ENCODE measurements at regions not wholly inside any gene's neighbourhood (a gene's known extent, or its start where the extent isn't known, plus 50 kb on each side); places are given as distances from the start of the nearest gene placed in this dataset.

DNA sequence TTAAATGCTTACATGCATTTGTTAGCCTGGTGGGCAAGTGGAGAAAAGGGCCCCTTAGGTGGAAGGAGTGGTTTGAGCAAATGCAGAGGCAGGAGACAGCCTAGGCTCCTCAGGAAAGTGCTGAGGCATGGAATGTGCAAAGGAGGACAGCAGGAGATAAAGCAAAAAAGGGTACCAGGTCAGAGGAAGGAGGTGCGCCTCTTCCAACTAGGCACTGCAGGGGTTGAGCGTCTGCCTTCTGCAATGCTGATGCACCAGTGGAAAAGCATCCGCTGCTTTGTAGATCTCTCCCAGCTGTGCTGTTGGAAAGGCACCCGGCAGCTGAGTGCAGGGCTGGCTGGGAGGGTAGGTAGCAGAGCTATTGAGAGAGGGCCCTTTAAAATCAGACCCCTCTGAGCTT is 287.0 kb upstream of the XYLT1 start:
- ChIA-PET CTCF (interaction anchor here (0.6 to 1.4 kb wide), 6 partner anchors 13 to 179 kb away, joined by 3 to 4 read pairs (median 3); no protein-coding TSS in a partner anchor), POLR2A (no interaction called here)
- Mint-ChIP-seq H3K36me3 (peaks cover 8% of the 10 kb centered on the region), H3K4me1 (peaks cover 42% of the 10 kb centered on the region), H3K4me3 (peak overlapping the region; percentile 14; the same call in 1 of the 2 replicates), H3K27ac (peak overlapping the region; percentile 91), H3K27me3 (ENCODE audit: low read depth) (no peaks in the 10 kb centered on the region), H3K9me3 (peaks cover 8% of the 10 kb centered on the region)
- peak; percentile 63 for DNase-seq (ENCODE audit: low spot score)
- peak; percentile 94 for ATAC-seq
- TF ChIP-seq GTF2I (CRISPR knock-in tag; conservative IDR thresholded peaks at IDR 0.05) (no peak), SP1 (CRISPR knock-in tag; conservative IDR thresholded peaks at IDR 0.05) (no peak; the same call in 1 of the 2 replicates), CREM (CRISPR knock-in tag; IDR thresholded peaks at IDR 0.05) (no peak), FOXP4 (CRISPR knock-in tag; IDR thresholded peaks at IDR 0.05) (peak; percentile 79; the same call in 1 of the 2 replicates), USF1 (CRISPR knock-in tag; IDR thresholded peaks at IDR 0.05) (no peak), NR2C2 (CRISPR knock-in tag; IDR thresholded peaks at IDR 0.05) (no peak), FOXJ3 (CRISPR knock-in tag; IDR thresholded peaks at IDR 0.05; ENCODE audit: borderline replicate concordance) (no peak), ZBTB21 (CRISPR knock-in tag; IDR thresholded peaks at IDR 0.05; ENCODE audit: borderline replicate concordance) (no peak), SMAD4 (CRISPR knock-in tag; IDR thresholded peaks at IDR 0.05) (no peak), FOXK1 (CRISPR knock-in tag; IDR thresholded peaks at IDR 0.05) (0 out of 2 replicates have a peak, but pooled peaks have one; percentile 61), ETV6 (CRISPR knock-in tag; IDR thresholded peaks at IDR 0.05) (peak; percentile 96), TCF7 (CRISPR knock-in tag; IDR thresholded peaks at IDR 0.05; ENCODE audit: low read depth) (no peak), E2F4 (CRISPR knock-in tag; IDR thresholded peaks at IDR 0.05; ENCODE audit: borderline replicate concordance, low read depth) (no peak), GRHL2 (CRISPR knock-in tag; IDR thresholded peaks at IDR 0.05; ENCODE audit: insufficient replicate concordance, severe bottlenecking) (no peak), NR1H2 (CRISPR knock-in tag; IDR thresholded peaks at IDR 0.05) (no peak), IRF2 (CRISPR knock-in tag; IDR thresholded peaks at IDR 0.05; ENCODE audit: borderline replicate concordance, low read depth) (no peak), CDX4 (CRISPR knock-in tag; IDR thresholded peaks at IDR 0.05; ENCODE audit: borderline replicate concordance) (no peak), TEAD1 (CRISPR knock-in tag; IDR thresholded peaks at IDR 0.05) (peak; percentile 93), SOX15 (CRISPR knock-in tag; IDR thresholded peaks at IDR 0.05) (no peak), PREB (CRISPR knock-in tag; IDR thresholded peaks at IDR 0.05; ENCODE audit: borderline replicate concordance) (no peak), JAZF1 (CRISPR knock-in tag; IDR thresholded peaks at IDR 0.05) (no peak)
- TF ChIP-seq, protein P1, sequence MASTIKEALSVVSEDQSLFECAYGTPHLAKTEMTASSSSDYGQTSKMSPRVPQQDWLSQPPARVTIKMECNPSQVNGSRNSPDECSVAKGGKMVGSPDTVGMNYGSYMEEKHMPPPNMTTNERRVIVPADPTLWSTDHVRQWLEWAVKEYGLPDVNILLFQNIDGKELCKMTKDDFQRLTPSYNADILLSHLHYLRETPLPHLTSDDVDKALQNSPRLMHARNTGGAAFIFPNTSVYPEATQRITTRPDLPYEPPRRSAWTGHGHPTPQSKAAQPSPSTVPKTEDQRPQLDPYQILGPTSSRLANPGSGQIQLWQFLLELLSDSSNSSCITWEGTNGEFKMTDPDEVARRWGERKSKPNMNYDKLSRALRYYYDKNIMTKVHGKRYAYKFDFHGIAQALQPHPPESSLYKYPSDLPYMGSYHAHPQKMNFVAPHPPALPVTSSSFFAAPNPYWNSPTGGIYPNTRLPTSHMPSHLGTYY (CRISPR knock-in tag; IDR thresholded peaks at IDR 0.05): no peak
- TF ChIP-seq, protein P2, sequence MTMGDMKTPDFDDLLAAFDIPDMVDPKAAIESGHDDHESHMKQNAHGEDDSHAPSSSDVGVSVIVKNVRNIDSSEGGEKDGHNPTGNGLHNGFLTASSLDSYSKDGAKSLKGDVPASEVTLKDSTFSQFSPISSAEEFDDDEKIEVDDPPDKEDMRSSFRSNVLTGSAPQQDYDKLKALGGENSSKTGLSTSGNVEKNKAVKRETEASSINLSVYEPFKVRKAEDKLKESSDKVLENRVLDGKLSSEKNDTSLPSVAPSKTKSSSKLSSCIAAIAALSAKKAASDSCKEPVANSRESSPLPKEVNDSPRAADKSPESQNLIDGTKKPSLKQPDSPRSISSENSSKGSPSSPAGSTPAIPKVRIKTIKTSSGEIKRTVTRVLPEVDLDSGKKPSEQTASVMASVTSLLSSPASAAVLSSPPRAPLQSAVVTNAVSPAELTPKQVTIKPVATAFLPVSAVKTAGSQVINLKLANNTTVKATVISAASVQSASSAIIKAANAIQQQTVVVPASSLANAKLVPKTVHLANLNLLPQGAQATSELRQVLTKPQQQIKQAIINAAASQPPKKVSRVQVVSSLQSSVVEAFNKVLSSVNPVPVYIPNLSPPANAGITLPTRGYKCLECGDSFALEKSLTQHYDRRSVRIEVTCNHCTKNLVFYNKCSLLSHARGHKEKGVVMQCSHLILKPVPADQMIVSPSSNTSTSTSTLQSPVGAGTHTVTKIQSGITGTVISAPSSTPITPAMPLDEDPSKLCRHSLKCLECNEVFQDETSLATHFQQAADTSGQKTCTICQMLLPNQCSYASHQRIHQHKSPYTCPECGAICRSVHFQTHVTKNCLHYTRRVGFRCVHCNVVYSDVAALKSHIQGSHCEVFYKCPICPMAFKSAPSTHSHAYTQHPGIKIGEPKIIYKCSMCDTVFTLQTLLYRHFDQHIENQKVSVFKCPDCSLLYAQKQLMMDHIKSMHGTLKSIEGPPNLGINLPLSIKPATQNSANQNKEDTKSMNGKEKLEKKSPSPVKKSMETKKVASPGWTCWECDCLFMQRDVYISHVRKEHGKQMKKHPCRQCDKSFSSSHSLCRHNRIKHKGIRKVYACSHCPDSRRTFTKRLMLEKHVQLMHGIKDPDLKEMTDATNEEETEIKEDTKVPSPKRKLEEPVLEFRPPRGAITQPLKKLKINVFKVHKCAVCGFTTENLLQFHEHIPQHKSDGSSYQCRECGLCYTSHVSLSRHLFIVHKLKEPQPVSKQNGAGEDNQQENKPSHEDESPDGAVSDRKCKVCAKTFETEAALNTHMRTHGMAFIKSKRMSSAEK (CRISPR knock-in tag; IDR thresholded peaks at IDR 0.05; ENCODE audit: borderline replicate concordance): no peak
- TF ChIP-seq, protein P3, sequence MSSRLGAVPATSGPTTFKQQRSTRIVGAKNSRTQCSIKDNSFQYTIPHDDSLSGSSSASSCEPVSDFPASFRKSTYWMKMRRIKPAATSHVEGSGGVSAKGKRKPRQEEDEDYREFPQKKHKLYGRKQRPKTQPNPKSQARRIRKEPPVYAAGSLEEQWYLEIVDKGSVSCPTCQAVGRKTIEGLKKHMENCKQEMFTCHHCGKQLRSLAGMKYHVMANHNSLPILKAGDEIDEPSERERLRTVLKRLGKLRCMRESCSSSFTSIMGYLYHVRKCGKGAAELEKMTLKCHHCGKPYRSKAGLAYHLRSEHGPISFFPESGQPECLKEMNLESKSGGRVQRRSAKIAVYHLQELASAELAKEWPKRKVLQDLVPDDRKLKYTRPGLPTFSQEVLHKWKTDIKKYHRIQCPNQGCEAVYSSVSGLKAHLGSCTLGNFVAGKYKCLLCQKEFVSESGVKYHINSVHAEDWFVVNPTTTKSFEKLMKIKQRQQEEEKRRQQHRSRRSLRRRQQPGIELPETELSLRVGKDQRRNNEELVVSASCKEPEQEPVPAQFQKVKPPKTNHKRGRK (CRISPR knock-in tag; IDR thresholded peaks at IDR 0.05; ENCODE audit: borderline replicate concordance): no peak

Data from WTC11 (cell line).